ENCODE measurements at regions not wholly inside any gene's neighbourhood (a gene's known extent, or its start where the extent isn't known, plus 50 kb on each side); places are given as distances from the start of the nearest gene placed in this dataset.

- no peak for TF ChIP-seq TAF1 (IDR thresholded peaks at IDR 0.05; ENCODE audit: borderline replicate concordance, low read depth, low read length)
- no peak for TF ChIP-seq BRCA1 (IDR thresholded peaks at IDR 0.05; ENCODE audit: low read depth, low read length)
- TF ChIP-seq, protein P1, sequence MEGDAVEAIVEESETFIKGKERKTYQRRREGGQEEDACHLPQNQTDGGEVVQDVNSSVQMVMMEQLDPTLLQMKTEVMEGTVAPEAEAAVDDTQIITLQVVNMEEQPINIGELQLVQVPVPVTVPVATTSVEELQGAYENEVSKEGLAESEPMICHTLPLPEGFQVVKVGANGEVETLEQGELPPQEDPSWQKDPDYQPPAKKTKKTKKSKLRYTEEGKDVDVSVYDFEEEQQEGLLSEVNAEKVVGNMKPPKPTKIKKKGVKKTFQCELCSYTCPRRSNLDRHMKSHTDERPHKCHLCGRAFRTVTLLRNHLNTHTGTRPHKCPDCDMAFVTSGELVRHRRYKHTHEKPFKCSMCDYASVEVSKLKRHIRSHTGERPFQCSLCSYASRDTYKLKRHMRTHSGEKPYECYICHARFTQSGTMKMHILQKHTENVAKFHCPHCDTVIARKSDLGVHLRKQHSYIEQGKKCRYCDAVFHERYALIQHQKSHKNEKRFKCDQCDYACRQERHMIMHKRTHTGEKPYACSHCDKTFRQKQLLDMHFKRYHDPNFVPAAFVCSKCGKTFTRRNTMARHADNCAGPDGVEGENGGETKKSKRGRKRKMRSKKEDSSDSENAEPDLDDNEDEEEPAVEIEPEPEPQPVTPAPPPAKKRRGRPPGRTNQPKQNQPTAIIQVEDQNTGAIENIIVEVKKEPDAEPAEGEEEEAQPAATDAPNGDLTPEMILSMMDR (IDR thresholded peaks at IDR 0.05 in 2 of 3, conservative IDR thresholded peaks at IDR 0.05 in 1 of 3; ENCODE audit: control insufficient read depth in 2 of 3, extremely low read depth in 1 of 3, insufficient read depth in 1 of 3, low read depth in 3 of 3, low read length in 3 of 3) = no peak
- TF ChIP-seq BHLHE40 (IDR thresholded peaks at IDR 0.05; ENCODE audit: borderline replicate concordance in 1 of 2, low read depth in 2 of 2, low read length in 1 of 2) = no peak
- TF ChIP-seq RFX5 (IDR thresholded peaks at IDR 0.05; ENCODE audit: low read depth, low read length) = no peak
- TF ChIP-seq POU2F2 (IDR thresholded peaks at IDR 0.05; ENCODE audit: borderline replicate concordance, low read depth, low read length) = no peak
- TF ChIP-seq JUND (IDR thresholded peaks at IDR 0.05; ENCODE audit: low read depth, low read length) = no peak
- no peak for TF ChIP-seq POLR2A (IDR thresholded peaks at IDR 0.05; ENCODE audit: low read depth, low read length)
- TF ChIP-seq, protein P2, sequence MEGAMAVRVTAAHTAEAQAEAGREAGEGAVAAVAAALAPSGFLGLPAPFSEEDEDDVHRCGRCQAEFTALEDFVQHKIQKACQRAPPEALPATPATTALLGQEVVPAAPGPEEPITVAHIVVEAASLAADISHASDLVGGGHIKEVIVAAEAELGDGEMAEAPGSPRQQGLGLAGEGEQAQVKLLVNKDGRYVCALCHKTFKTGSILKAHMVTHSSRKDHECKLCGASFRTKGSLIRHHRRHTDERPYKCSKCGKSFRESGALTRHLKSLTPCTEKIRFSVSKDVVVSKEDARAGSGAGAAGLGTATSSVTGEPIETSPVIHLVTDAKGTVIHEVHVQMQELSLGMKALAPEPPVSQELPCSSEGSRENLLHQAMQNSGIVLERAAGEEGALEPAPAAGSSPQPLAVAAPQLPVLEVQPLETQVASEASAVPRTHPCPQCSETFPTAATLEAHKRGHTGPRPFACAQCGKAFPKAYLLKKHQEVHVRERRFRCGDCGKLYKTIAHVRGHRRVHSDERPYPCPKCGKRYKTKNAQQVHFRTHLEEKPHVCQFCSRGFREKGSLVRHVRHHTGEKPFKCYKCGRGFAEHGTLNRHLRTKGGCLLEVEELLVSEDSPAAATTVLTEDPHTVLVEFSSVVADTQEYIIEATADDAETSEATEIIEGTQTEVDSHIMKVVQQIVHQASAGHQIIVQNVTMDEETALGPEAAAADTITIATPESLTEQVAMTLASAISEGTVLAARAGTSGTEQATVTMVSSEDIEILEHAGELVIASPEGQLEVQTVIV (IDR thresholded peaks at IDR 0.05; ENCODE audit: borderline replicate concordance, partially characterized antibody) = no peak
- no peak for TF ChIP-seq SMAD1 (IDR thresholded peaks at IDR 0.05; ENCODE audit: low read depth, partially characterized antibody)
- TF ChIP-seq TCF7 (IDR thresholded peaks at IDR 0.05; ENCODE audit: borderline replicate concordance) = no peak
Observed at GRCh38 chrX:121337816-121338215, 290.4 kb downstream of the GLUD2 start.

Data from GM12878 (cell line).